ENCODE measurements at regions not wholly inside any gene's neighbourhood (a gene's known extent, or its start where the extent isn't known, plus 50 kb on each side); places are given as distances from the start of the nearest gene placed in this dataset.

GRCh38 chr1:209218113-209218512, 365.4 kb upstream of the CAMK1G start:
- TF ChIP-seq PATZ1 (tag by site-specific recombination; IDR thresholded peaks at IDR 0.05) (no peak), ZNF488 (tag by site-specific recombination; IDR thresholded peaks at IDR 0.05) (no peak), REST (tag by site-specific recombination; IDR thresholded peaks at IDR 0.05) (no peak), ZNF830 (tag by site-specific recombination; IDR thresholded peaks at IDR 0.05; ENCODE audit: low read depth) (no peak), SP3 (tag by site-specific recombination; IDR thresholded peaks at IDR 0.05) (no peak), ZNF335 (tag by site-specific recombination; conservative IDR thresholded peaks at IDR 0.05) (no peak), ZFP37 (tag by site-specific recombination; IDR thresholded peaks at IDR 0.05) (no peak), ZNF513 (tag by site-specific recombination; IDR thresholded peaks at IDR 0.05) (no peak), ZNF785 (tag by site-specific recombination; IDR thresholded peaks at IDR 0.05) (no peak), ZBTB26 (tag by site-specific recombination; optimal IDR thresholded peaks at IDR 0.05) (no peak), CTCF (tag by site-specific recombination; IDR thresholded peaks at IDR 0.05) (no peak), ZFP3 (tag by site-specific recombination; IDR thresholded peaks at IDR 0.05; ENCODE audit: low read depth) (no peak), ZNF362 (tag by site-specific recombination; IDR thresholded peaks at IDR 0.05) (no peak)
